22Rv1 (cell line): ENCODE measurements at regions not wholly inside any gene's neighbourhood (a gene's known extent, or its start where the extent isn't known, plus 50 kb on each side); places are given as distances from the start of the nearest gene placed in this dataset.
A peak's percentile ranks its signal among the peaks of the same experiment; 100 is the strongest.
"Not testable (repeated sequence)": the region's sequence is repeated elsewhere in the genome, so short reads cannot be mapped to it uniquely, and the experiment has no call there.

ENCODE experiments used
- H3K27ac ChIP-seq: fragments of 450-650 bp; 2 replicates; pipeline ENCODE4 v1.5.1; 2017
- CTCF ChIP-seq: fragments of 450-650 bp; IDR thresholded peaks from 2 replicates; pipeline ENCODE4 v1.5.1; 2017; ENCODE audit warnings: mild to moderate bottlenecking
- ZFX ChIP-seq: fragments of 450-650 bp; IDR thresholded peaks from 2 replicates; pipeline ENCODE4 v1.6.1; 2017; ENCODE audit warnings: antibody characterized with exemption, borderline replicate concordance

- no peak overlapping the region for H3K27ac ChIP-seq
- no peak for TF ChIP-seq ZFX
- TF ChIP-seq CTCF: no peak
Observed at GRCh38 chr9:31536471-31536870, 848.0 kb upstream of the ACO1 start.

DNA sequence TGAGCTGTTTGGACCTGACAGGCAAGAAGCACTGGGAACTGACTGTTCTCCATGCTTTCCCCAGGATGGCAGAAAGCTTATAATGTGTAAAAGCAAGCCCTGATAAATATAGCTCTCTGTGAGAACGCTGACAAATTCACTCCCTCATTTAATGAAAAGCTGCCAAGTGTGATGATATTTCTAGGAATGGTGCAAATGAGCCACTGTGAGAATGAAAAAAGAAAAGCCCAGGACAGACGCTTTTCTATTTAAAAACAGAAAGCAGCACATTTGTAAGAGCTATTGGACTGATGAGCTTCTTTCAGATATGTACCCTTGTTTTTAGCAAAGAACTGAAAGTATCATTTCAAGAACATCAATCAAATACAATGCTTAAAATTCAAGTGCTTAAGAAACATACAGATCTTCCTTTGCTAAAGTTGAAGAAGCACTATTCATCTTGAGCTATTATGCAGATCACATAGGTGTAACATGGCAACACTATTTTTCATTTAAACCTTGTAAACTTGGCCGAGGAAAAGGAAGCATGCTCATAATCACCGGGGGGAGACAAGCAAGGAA is 842.6 kb upstream of the ACO1 start:
- no peak overlapping the region for H3K27ac ChIP-seq
- TF ChIP-seq ZFX: no peak
- no peak for TF ChIP-seq CTCF

DNA sequence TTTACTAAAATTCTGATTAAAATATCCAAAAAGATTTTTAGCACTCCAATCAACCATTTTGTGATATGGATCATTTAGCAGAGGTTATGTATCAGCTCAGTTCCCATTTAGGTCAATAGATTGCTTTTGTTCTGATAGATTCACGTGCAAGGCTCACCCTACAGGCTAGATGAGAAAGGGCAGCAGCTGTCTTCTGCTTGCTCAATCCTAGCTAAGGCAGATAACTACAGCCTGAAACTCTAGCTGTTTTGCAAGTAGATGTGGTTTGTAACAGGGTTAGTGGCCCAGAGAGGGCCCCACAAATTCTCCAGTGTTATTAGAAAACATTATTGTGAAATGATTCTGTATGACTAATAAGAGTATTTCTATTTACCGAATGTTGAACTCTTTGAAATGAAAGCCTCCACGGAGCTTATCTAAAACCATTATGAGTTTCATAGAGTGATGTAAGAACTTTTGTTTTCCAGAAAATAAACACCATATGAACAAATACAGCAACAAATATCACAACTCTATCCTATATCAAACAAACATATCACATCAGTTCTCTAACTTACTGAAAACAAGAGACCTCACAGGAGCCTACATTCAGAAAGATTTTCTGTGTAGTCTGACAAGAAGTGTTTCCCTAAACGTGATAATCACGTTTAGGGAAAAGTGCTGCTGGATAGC is 841.9 kb upstream of the ACO1 start:
- no peak overlapping the region for H3K27ac ChIP-seq
- TF ChIP-seq CTCF (peak; percentile 53), ZFX (no peak)

- TF ChIP-seq ZFX (no peak), CTCF (no peak)
- H3K27ac ChIP-seq: no peak overlapping the region
Observed at GRCh38 chr9:31554941-31555340, 829.5 kb upstream of the ACO1 start.

DNA sequence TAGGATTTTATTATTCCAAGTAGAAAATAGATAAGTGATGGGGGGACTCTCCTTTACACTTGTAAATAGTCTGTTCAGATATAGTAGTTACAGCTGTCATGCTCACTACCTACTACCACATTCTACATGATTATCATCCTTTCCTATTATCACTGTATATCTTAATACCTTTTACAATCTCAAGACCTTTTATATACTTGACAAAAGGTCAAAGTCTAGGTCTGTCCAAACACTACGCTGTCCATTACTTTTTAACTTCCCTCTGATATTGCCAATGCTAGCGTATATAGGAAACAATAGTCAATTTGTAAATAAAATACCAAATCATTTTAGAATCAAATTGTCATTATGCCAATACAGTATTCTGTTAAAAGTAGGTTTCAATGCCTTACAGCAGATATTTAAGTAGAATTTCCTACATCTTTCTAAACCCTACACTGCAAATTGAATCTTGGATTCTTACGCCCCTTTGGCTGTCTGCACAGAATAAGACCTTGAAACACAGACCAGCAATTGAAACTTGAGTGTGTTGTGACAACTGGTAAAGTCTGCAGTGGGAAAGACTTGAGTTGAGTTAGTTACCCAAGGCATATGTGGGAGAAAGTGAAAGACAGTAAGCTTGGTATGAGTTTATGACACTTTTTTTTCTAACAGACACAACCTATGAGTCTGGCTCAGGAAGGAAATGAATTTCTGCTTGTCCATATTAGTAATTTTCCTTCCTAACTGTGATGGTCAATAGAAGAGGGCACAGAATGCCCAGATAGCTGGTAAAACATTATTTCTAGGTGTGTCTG is 827.6 kb upstream of the ACO1 start:
- no peak for TF ChIP-seq ZFX
- TF ChIP-seq CTCF: no peak
- no peak overlapping the region for H3K27ac ChIP-seq

- H3K27ac ChIP-seq: not testable (repeated sequence)
Observed at GRCh38 chr9:31572190-31572589, 812.3 kb upstream of the ACO1 start.

DNA sequence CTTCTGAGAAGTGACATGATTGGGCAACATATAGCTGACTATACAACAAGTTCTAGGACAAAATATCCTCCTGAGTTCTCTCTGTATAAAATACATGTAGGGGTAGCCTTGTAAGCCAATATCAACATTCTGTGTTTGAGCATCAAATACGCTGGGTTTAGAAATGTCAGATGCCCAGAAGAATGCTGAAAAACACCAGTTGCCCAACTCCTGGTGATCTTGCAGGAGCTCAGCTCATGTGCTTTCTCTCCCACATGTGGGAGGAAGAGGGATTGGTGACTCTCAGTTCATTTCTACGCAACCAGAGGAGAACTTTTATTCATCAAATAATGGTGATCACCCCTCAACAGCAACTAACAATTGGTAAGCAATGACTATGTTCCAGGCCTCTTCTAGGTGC is 810.9 kb upstream of the ACO1 start:
- H3K27ac ChIP-seq: no peak overlapping the region
- TF ChIP-seq CTCF (no peak), ZFX (no peak)
